TTC549 (cell line): ENCODE measurements at regions not wholly inside any gene's neighbourhood (a gene's known extent, or its start where the extent isn't known, plus 50 kb on each side); places are given as distances from the start of the nearest gene placed in this dataset.
"Not testable (repeated sequence)": the region's sequence is repeated elsewhere in the genome, so short reads cannot be mapped to it uniquely, and the experiment has no call there.

Experiments used
- FAIRE-seq: peaks from 2 replicates; lab custom pipeline; 2012; peaks lifted over from hg19 to GRCh38; lab: Jason Lieb, UNC

- FAIRE-seq: no peak
Observed at GRCh38 chr4:132094017-132094416, 1055.1 kb upstream of the PCDH10 start.

DNA sequence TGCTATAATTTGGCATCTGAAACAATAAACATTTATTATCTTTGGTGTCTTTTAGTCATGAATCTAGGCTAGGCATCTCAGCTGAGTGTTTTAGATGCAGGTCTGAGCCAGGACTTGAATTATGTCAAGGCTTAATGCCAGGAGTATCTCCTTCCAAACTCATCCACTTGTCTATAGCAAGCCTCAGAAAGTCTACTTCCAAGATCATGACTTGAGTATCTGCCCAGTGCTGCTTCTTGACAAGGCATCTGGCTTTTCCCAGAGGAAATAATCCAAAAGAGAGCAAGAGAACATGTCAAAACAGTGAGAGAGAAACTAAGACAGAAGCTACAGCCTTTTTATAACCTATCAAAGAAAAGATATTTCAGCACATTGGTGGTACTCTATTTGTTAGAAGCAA lies 1052.1 kb upstream of the PCDH10 start:
- no peak for FAIRE-seq

GRCh38 chr4:132101526-132101925 lies 1047.6 kb upstream of the PCDH10 start:
- no peak for FAIRE-seq

DNA sequence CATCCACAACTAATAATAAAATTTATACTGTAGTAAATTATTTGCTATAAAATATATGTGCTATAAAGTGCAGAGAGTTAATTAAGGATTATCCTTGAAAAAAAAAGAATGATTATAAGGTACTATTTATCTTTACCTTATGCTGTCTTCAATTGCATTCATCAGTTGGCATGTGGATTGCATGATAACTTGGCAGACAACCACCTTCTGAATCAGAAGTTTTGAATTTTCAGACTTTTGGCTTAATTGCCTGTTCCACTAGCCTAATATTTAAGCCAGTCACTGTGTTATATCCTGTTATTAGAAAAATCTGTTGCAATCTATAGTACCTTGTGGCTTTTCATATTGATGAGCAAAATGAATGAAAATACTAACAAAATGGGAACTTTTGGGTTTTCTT lies 1040.3 kb upstream of the PCDH10 start:
- no peak for FAIRE-seq

GRCh38 chr4:132114885-132115284 lies 1034.2 kb upstream of the PCDH10 start:
- no peak for FAIRE-seq

GRCh38 chr4:132122741-132123140 lies 1026.4 kb upstream of the PCDH10 start:
- not testable (repeated sequence) for FAIRE-seq

DNA sequence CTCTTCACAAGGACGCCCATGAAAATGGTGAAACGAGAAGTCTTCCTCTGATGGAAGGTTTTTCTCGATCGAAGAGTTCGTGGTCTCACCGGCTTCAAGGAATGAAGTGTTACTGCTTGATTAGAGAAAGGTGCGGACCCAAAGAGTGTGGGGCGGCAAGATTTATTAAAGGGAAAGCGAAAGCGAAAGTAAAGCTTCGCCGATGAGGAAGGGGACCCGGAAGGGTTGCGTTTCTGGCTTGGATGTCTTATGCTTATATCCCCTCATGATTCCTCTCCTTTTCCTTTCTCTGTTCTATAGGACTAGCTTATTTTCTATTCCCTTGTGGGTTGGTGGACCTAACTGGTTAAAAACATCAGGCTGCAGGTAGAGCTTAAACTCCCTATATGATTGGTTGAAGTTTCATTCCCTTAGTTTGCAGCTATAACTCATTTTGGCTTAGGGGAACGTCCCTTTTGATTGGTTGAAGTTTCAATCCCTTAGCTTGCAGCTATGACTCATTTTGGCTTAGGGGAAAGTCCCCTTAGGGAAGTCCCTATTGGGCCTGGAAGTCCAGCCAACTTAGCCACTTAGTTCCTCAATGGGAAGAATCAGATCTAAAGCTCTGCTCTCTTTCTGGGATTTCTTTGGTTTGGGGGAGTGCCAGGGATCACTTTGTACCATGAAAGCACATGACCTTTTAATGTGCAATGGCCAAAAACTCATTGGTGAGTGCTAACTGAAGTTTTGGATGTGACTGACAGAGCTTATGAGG lies 1025.0 kb upstream of the PCDH10 start:
- no peak for FAIRE-seq

- no peak for FAIRE-seq
Observed at GRCh38 chr4:132124624-132124974, 1024.5 kb upstream of the PCDH10 start.

DNA sequence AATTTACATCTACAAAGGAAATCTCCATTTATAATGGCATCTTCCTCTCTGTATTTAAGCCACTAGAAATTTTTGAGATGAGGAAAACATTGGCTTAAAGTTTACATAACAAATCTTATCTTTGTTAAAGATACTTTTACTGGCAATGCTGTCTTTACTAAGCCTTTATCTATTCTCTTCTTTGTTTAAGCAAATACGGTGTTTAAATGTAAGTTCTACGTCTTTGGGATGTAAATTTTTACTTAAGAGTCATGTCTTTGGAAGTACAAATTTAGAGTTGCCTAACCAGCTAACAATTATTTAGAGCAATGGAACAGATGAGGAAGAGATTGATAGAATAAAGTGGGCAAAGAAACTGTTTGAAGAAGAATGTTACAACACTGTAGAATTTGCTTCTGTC lies 1024.0 kb upstream of the PCDH10 start:
- no peak for FAIRE-seq

DNA sequence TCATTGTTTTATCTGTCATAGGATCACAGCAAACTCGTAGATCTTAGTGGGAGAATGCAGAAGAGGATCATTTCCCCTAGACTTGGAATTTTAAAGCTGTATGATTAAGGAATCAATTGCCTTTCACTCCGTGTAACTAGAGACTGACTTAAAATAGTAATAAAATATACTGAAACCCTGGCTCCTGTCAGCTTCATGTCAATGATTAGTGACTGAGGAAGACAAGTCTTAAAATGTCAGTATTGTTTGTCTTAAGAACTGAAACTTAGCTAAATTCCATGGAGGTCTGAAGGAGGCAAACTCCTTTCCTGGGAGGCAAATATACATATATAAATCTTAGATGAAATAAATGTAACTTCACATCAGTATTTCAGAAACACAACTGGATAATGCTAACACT lies 1016.7 kb upstream of the PCDH10 start:
- FAIRE-seq: no peak

GRCh38 chr4:132169660-132170059 lies 979.4 kb upstream of the PCDH10 start:
- FAIRE-seq: no peak

DNA sequence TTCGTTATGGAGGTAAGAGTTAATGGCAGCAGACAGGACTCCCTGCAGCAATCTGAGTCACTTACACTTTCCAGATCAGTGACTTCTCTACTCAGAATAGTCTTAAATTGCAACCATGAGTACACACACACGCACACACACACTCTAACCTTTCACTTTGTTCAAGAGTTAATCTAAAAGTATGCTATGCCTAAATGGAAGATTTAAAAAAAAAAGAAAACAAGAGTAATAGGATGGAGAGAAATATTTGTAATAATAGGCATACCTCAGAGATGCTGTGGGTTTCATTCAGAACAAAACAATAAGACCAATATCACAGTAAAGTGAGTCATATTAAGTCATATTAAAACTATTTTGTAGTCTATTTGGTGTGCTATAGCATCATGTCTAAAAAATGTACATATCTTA lies 969.1 kb upstream of the PCDH10 start:
- no peak for FAIRE-seq

- no peak for FAIRE-seq
Observed at GRCh38 chr4:132195176-132195575, 953.9 kb upstream of the PCDH10 start.

GRCh38 chr4:132203618-132204017 lies 945.5 kb upstream of the PCDH10 start:
- no peak for FAIRE-seq

DNA sequence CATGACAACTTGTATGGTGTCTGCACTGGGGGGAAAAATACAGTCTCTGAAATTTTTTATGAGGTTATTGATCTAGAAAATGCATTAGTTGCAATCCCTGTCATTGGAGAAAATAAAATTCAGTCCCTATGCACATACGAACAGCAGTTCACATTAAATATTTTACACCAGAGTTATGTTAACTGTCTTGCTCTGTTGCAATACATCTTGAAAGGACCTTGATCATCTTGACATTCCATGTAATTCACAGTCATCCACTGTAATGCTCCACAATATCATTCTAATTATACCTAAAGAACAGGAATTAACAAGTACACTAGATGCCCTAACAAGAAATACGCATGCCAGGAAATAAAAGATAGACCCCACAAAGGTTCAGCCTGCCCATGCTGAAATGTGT lies 934.6 kb upstream of the PCDH10 start:
- FAIRE-seq: no peak

GRCh38 chr4:132218406-132218805 lies 930.7 kb upstream of the PCDH10 start:
- no peak for FAIRE-seq

DNA sequence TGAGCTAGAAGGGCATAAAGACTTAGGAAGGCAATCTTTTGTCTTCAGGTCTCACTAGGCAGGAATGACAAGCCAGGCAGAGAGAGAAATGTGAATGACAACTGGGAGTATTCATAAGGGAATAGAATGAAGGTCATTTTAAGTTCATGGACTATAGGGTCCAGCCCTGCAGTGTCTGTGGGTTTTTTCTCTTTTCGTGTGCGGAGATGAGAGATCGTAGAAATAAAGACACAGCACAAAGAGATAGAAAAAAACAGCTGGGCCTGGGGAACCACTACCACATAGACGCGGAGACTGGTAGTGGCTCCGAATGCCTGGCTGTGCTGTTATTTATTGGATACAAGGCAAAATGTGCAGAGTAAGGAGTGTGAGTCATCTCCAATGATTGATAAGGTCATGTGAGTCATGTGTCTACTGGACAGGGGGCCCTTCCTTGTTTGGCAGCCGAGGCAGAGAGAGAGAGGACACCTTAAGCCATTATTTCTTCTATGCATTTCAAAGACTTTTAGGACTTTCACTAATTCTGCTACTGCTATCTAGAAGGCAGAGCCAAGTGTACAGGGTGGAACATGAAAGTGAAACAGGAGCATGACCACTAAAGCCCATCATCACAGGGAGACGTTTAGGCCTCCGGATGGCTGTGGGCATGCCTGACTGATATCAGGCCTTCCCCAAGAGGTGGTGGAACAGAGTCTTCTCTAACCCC lies 921.8 kb upstream of the PCDH10 start:
- no peak for FAIRE-seq

DNA sequence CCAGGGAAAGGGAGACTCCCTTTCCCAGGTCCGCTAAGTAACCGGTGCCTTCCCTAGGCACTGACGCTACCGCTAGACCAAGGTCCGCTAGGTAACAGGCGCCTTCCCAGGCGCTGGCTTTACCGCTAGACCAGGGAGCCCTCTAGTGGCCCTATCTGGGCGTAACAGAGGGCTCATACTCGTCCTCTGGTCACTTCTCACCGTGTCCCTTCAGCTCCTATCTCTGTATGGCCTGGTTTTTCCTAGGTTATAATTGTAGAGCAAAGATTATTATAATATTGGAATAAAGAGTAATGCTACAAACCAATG lies 921.3 kb upstream of the PCDH10 start:
- FAIRE-seq: not testable (repeated sequence)

- FAIRE-seq: no peak
Observed at GRCh38 chr4:132228676-132229075, 920.4 kb upstream of the PCDH10 start.

GRCh38 chr4:132230025-132230424 lies 919.1 kb upstream of the PCDH10 start:
- no peak for FAIRE-seq

GRCh38 chr4:132238697-132239096 lies 910.4 kb upstream of the PCDH10 start:
- FAIRE-seq: no peak

DNA sequence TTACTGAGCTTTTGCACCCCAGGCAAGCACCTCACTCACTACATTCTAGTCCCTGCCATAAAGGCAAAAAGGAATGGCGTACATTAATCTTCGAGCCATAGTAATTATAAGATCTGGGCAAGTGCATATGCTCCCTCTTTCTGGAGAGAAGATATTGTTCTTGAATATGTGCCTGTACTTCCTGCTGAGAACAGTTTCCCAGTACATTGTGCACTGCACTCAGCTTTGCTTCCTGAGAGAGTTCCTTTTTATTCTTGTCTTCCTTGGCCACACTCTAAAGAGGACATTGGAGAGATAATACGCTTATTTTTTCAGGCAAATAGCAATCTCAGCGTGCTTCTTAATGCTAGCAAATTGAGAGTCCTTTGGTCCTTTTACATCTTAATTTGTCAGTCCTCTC lies 909.0 kb upstream of the PCDH10 start:
- no peak for FAIRE-seq

- FAIRE-seq: no peak
Observed at GRCh38 chr4:132245319-132245718, 903.8 kb upstream of the PCDH10 start.

GRCh38 chr4:132264176-132264575 lies 884.9 kb upstream of the PCDH10 start:
- no peak for FAIRE-seq
